IMR-90 (cell line): ENCODE measurements at regions not wholly inside any gene's neighbourhood (a gene's known extent, or its start where the extent isn't known, plus 50 kb on each side); places are given as distances from the start of the nearest gene placed in this dataset.

Experiments used
- ATAC-seq: fragments of 200-7000 bp; cut with Tn5 transposase; 2 replicates; pipeline ENCODE4 v1.9.1; 2020; ENCODE audit warnings: low read depth, mild to moderate bottlenecking, moderate library complexity
- BruUV-seq: library from RNA; stranded (reverse); fragments of 400-500 nt; replicated peaks from 2 replicates; lab custom pipeline; 2021; lab: Mats Ljungman, UMichigan
- CTCF ChIA-PET: fragments of 300-600 bp; formaldehyde crosslinking; extraction: SDS; loops from one replicate; lab custom pipeline; 2021; ENCODE audit warnings: antibody characterized with exemption; lab: Yijun Ruan, JAX
- POLR2A ChIA-PET: fragments of 300-600 bp; sonication (Branson Sonifier 250); formaldehyde crosslinking; loops from one replicate; lab custom pipeline; 2022; ENCODE audit warnings: antibody characterized with exemption; ENCODE audit not compliant: unreplicated experiment; lab: Charles Lee
- DNase-seq: peaks from one replicate; pipeline ENCODE4 v3.0.0; 2013
- H2AFZ ChIP-seq: replicated peaks from 2 replicates; pipeline ENCODE3; 2013; ENCODE audit warnings: low read length, mild to moderate bottlenecking; ENCODE audit not compliant: poor library complexity
- H2AK5ac ChIP-seq: 2 replicates; pipeline ENCODE4 v1.6.1; 2013; ENCODE audit warnings: low read depth, low read length, inconsistent platforms
- H2AK9ac ChIP-seq: replicated peaks from 2 replicates; pipeline ENCODE3; 2013; ENCODE audit warnings: mild to moderate bottlenecking, low read depth, low read length, moderate library complexity; ENCODE audit not compliant: poor library complexity
- H2BK120ac ChIP-seq: 2 replicates; pipeline ENCODE4 v1.6.1; 2013; ENCODE audit warnings: low read depth, low read length, inconsistent platforms
- H2BK15ac ChIP-seq: 3 replicates; pipeline ENCODE4 v1.6.1; 2013; ENCODE audit warnings: low read depth, low read length, inconsistent platforms
- H2BK20ac ChIP-seq: 2 replicates; pipeline ENCODE4 v1.6.1; 2013; ENCODE audit warnings: low read depth, mild to moderate bottlenecking, inconsistent platforms, low read length, moderate library complexity
- H2BK5ac ChIP-seq: 2 replicates; pipeline ENCODE4 v1.6.1; 2013; ENCODE audit warnings: mild to moderate bottlenecking, low read depth, low read length, inconsistent platforms; ENCODE audit not compliant: poor library complexity, severe bottlenecking
- H3K14ac ChIP-seq: replicated peaks from 2 replicates; pipeline ENCODE4 v1.6.1; 2013; ENCODE audit warnings: low read depth, low read length, inconsistent platforms
- H3K18ac ChIP-seq: 2 replicates; pipeline ENCODE4 v1.6.1; 2013; ENCODE audit warnings: low read depth, low read length, control low read depth
- H3K23ac ChIP-seq: 2 replicates; pipeline ENCODE4 v1.6.1; 2013; ENCODE audit warnings: low read depth, low read length, inconsistent platforms
- H3K27ac ChIP-seq: 2 replicates; pipeline ENCODE4 v1.5.1; 2013; ENCODE audit warnings: mild to moderate bottlenecking, control low read depth, low read length; ENCODE audit not compliant: insufficient read depth
- H3K27me3 ChIP-seq: 2 replicates; pipeline ENCODE4 v1.6.1; 2013; ENCODE audit warnings: low read length; ENCODE audit not compliant: control insufficient read depth, insufficient read depth
- H3K36me3 ChIP-seq: 2 replicates; pipeline ENCODE4 v1.6.1; 2013; ENCODE audit warnings: low read length, mixed read lengths; ENCODE audit not compliant: control insufficient read depth, insufficient read depth
- H3K4ac ChIP-seq: 2 replicates; pipeline ENCODE4 v1.6.1; 2013; ENCODE audit warnings: low read depth, low read length, inconsistent platforms
- H3K4me1 ChIP-seq: 2 replicates; pipeline ENCODE4 v1.6.1; 2013; ENCODE audit warnings: low read length, mixed read lengths; ENCODE audit not compliant: control insufficient read depth, insufficient read depth
- H3K4me2 ChIP-seq: 2 replicates; pipeline ENCODE4 v1.6.1; 2013; ENCODE audit warnings: low read depth, mild to moderate bottlenecking, control low read depth, low read length, moderate library complexity
- H3K4me3 ChIP-seq: 2 replicates; pipeline ENCODE4 v1.5.1; 2013; ENCODE audit warnings: low read depth, mild to moderate bottlenecking, control low read depth, low read length, moderate library complexity; ENCODE audit not compliant: insufficient read depth
- H3K56ac ChIP-seq: 2 replicates; pipeline ENCODE4 v1.6.1; 2013; ENCODE audit warnings: low read length, inconsistent platforms; ENCODE audit not compliant: insufficient read depth; ENCODE audit errors: extremely low read depth
- H3K79me1 ChIP-seq, 2 experiments: 2 replicates each; pipeline ENCODE4 v1.6.1; 2013; ENCODE audit warnings: low read length in 2 of 2, inconsistent platforms in 1 of 2, low read depth in 1 of 2
- H3K9ac ChIP-seq: 2 replicates; pipeline ENCODE4 v1.6.1; 2013; ENCODE audit warnings: low read depth, low read length, control low read depth
- H3K9me1 ChIP-seq: 2 replicates; pipeline ENCODE4 v1.6.1; 2013; ENCODE audit warnings: low read length, inconsistent platforms; ENCODE audit not compliant: insufficient read depth
- H3K9me3 ChIP-seq: 2 replicates; pipeline ENCODE4 v1.6.1; 2013; ENCODE audit warnings: low read length; ENCODE audit not compliant: control insufficient read depth, insufficient read depth
- H4K20me1 ChIP-seq: 2 replicates; pipeline ENCODE4 v1.6.1; 2013; ENCODE audit warnings: low read length, inconsistent platforms; ENCODE audit not compliant: insufficient read depth
- H4K5ac ChIP-seq: 2 replicates; pipeline ENCODE4 v1.6.1; 2013; ENCODE audit warnings: mild to moderate bottlenecking, low read depth, low read length, control low read depth
- H4K8ac ChIP-seq, 2 experiments: 2 replicates each; pipeline ENCODE4 v1.6.1; 2013; ENCODE audit warnings: low read depth in 2 of 2, low read length in 2 of 2, control low read depth in 1 of 2, inconsistent platforms in 1 of 2
- H4K91ac ChIP-seq: 2 replicates; pipeline ENCODE4 v1.6.1; 2013; ENCODE audit warnings: low read depth, low read length, inconsistent platforms; ENCODE audit not compliant: insufficient read depth
- MAFK ChIP-seq: IDR thresholded peaks from 2 replicates; pipeline ENCODE4 v1.6.1; 2012; ENCODE audit warnings: low read depth, low read length, improper control_type of control experiment
- dilution Hi-C: fragments of 300-500 bp; cut with HindIII; formaldehyde crosslinking; loops from one replicate; pipeline ENCODE4 v1.14.3; 2018; ENCODE audit warnings: low sequenced_read_pairs; ENCODE audit not compliant: unreplicated experiment
- in situ Hi-C: fragments of 300-500 bp; cut with MboI; formaldehyde crosslinking; loops from 3 replicates; pipeline ENCODE4 v1.14.3; 2019; ENCODE audit warnings: low sequenced_read_pairs, inconsistent platforms, mixed read lengths
- intact Hi-C: fragments of 100-400 bp; cut with micrococcal nuclease; formaldehyde crosslinking; loops from 2 replicates; pipeline ENCODE4 v1.10.0; 2022
- TF ChIP-seq, protein P1 (sequence below): conservative IDR thresholded peaks from 2 replicates; pipeline ENCODE4 v1.5.1; 2012; ENCODE audit warnings: mild to moderate bottlenecking, low read depth, low read length, improper control_type of control experiment

- ChIA-PET POLR2A (no interaction called here), CTCF (no interaction called here)
- dilution Hi-C loops = no loop called here
- DNase-seq (no peak), ATAC-seq (no peak)
- Histone ChIP-seq H3K23ac (no peak overlapping the region), H3K9me1 (no peaks in the 10 kb centered on the region), H3K4ac (no peak overlapping the region), H4K8ac (no peak overlapping the region), H2AK9ac (no peak overlapping the region), H2BK5ac (no peak overlapping the region), H2BK120ac (no peak overlapping the region), H3K9ac (no peak overlapping the region), H3K4me1 (no peaks in the 10 kb centered on the region), H3K27me3 (no peaks in the 10 kb centered on the region), H3K4me2 (no peak overlapping the region), H4K5ac (no peak overlapping the region), H2AK5ac (no peak overlapping the region), H3K9me3 (no peaks in the 10 kb centered on the region), H3K18ac (no peak overlapping the region), H3K79me1 (no peaks in the 10 kb centered on the region), H4K20me1 (no peaks in the 10 kb centered on the region), H3K4me3 (no peak overlapping the region), H3K56ac (no peak overlapping the region), H3K14ac (no peak overlapping the region), H3K27ac (no peak overlapping the region), H3K36me3 (no peaks in the 10 kb centered on the region), H2BK20ac (no peak overlapping the region), H4K91ac (no peak overlapping the region), H2AFZ (no peak overlapping the region), H2BK15ac (no peak overlapping the region)
- in situ Hi-C loops = no loop called here
- TF ChIP-seq MAFK = peak; percentile 55; the same call in 1 of the 2 replicates
- TF ChIP-seq, protein P1, sequence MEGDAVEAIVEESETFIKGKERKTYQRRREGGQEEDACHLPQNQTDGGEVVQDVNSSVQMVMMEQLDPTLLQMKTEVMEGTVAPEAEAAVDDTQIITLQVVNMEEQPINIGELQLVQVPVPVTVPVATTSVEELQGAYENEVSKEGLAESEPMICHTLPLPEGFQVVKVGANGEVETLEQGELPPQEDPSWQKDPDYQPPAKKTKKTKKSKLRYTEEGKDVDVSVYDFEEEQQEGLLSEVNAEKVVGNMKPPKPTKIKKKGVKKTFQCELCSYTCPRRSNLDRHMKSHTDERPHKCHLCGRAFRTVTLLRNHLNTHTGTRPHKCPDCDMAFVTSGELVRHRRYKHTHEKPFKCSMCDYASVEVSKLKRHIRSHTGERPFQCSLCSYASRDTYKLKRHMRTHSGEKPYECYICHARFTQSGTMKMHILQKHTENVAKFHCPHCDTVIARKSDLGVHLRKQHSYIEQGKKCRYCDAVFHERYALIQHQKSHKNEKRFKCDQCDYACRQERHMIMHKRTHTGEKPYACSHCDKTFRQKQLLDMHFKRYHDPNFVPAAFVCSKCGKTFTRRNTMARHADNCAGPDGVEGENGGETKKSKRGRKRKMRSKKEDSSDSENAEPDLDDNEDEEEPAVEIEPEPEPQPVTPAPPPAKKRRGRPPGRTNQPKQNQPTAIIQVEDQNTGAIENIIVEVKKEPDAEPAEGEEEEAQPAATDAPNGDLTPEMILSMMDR = no peak
- intact Hi-C loops = no loop called here
- no TSS peak for BruUV-seq
Observed at GRCh38 chr3:152089528-152089927, 179.2 kb upstream of the MBNL1 start.
